Loucy (cell line): ENCODE measurements at regions not wholly inside any gene's neighbourhood (a gene's known extent, or its start where the extent isn't known, plus 50 kb on each side); places are given as distances from the start of the nearest gene placed in this dataset.

Experiments used
- EZH2phosphoT487 ChIP-seq: fragments of 200-600 bp; IDR thresholded peaks from 2 replicates; pipeline ENCODE4 v1.6.1; 2018; ENCODE audit warnings: antibody characterized with exemption, mild to moderate bottlenecking, moderate library complexity, borderline replicate concordance
- TF ChIP-seq, protein P1 (sequence below): fragments of 200-600 bp; sonication (generic); conservative IDR thresholded peaks from 2 replicates; pipeline ENCODE4 v1.5.1; 2014; ENCODE audit warnings: mild to moderate bottlenecking, antibody characterized with exemption, low read length

- TF ChIP-seq, protein P1, sequence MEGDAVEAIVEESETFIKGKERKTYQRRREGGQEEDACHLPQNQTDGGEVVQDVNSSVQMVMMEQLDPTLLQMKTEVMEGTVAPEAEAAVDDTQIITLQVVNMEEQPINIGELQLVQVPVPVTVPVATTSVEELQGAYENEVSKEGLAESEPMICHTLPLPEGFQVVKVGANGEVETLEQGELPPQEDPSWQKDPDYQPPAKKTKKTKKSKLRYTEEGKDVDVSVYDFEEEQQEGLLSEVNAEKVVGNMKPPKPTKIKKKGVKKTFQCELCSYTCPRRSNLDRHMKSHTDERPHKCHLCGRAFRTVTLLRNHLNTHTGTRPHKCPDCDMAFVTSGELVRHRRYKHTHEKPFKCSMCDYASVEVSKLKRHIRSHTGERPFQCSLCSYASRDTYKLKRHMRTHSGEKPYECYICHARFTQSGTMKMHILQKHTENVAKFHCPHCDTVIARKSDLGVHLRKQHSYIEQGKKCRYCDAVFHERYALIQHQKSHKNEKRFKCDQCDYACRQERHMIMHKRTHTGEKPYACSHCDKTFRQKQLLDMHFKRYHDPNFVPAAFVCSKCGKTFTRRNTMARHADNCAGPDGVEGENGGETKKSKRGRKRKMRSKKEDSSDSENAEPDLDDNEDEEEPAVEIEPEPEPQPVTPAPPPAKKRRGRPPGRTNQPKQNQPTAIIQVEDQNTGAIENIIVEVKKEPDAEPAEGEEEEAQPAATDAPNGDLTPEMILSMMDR: no peak
- no peak for TF ChIP-seq EZH2phosphoT487
Observed at GRCh38 chr2:164323978-164324377, 297.3 kb downstream of the GRB14 start.
